Immature natural killer cell (primary cell): ENCODE measurements at regions not wholly inside any gene's neighbourhood (a gene's known extent, or its start where the extent isn't known, plus 50 kb on each side); places are given as distances from the start of the nearest gene placed in this dataset.
A peak's percentile ranks its signal among the peaks of the same experiment; 100 is the strongest.
"Not testable (repeated sequence)": the region's sequence is repeated elsewhere in the genome, so short reads cannot be mapped to it uniquely, and the experiment has no call there.

Experiments used
- DNase-seq, 3 donors: peaks; one replicate each; pipeline ENCODE4 v3.0.0; 2022; ENCODE audit warnings: mixed read lengths in 1 of 3
- H3K27ac Mint-ChIP-seq, 6 donors: one replicate each; pipeline ENCODE4 v1.8.0; 2020; ENCODE audit warnings: mixed read lengths in 6 of 6, mild to moderate bottlenecking in 5 of 6, inconsistent platforms in 4 of 6, moderate library complexity in 3 of 6
- H3K27me3 Mint-ChIP-seq, 3 donors: one replicate each; pipeline ENCODE4 v1.8.0; 2020 to 2021; ENCODE audit warnings: low read depth in 3 of 3, mild to moderate bottlenecking in 3 of 3, mixed read lengths in 3 of 3, moderate library complexity in 3 of 3, inconsistent platforms in 1 of 3
- H3K36me3 Mint-ChIP-seq, 3 donors: one replicate each; pipeline ENCODE4 v1.8.0; 2020; ENCODE audit warnings: mixed read lengths in 3 of 3, inconsistent platforms in 2 of 3, mild to moderate bottlenecking in 2 of 3
- H3K4me1 Mint-ChIP-seq, 2 donors: one replicate each; pipeline ENCODE4 v1.8.0; 2020; ENCODE audit warnings: inconsistent platforms in 2 of 2, mild to moderate bottlenecking in 2 of 2, mixed read lengths in 2 of 2, moderate library complexity in 1 of 2
- H3K4me3 Mint-ChIP-seq, 5 donors: one replicate each; pipeline ENCODE4 v1.8.0; 2020; ENCODE audit warnings: mild to moderate bottlenecking in 5 of 5, mixed read lengths in 5 of 5, inconsistent platforms in 3 of 5, moderate library complexity in 3 of 5
- H3K9me3 Mint-ChIP-seq, 6 donors: one replicate each; pipeline ENCODE4 v1.8.0; 2020; ENCODE audit warnings: mild to moderate bottlenecking in 6 of 6, mixed read lengths in 6 of 6, inconsistent platforms in 4 of 6, moderate library complexity in 3 of 6

GRCh38 chr6:105553171-105553570 is 150.3 kb upstream of the PREP start:
- Mint-ChIP-seq H3K9me3 (peaks cover 0 to 8% (median 0%) of the 10 kb centered on the region in 6 donors), H3K27me3 (peaks cover 1 to 7% (median 2%) of the 10 kb centered on the region in 3 donors), H3K4me1 (no peaks in the 10 kb centered on the region), H3K27ac (no peak overlapping the region), H3K4me3 (no peak overlapping the region), H3K36me3 (peaks cover 0 to 10% (median 4%) of the 10 kb centered on the region in 3 donors)
- DNase-seq = no peak

GRCh38 chr6:105550955-105551620 is 148.2 kb upstream of the PREP start:
- Mint-ChIP-seq H3K36me3 (peaks cover 0 to 3% (median 3%) of the 10 kb centered on the region in 3 donors), H3K9me3 (peaks cover 0 to 5% (median 0%) of the 10 kb centered on the region in 6 donors), H3K27ac (no peak overlapping the region), H3K4me3 (no peak overlapping the region), H3K27me3 (peaks cover 1 to 5% (median 2%) of the 10 kb centered on the region in 3 donors), H3K4me1 (no peaks in the 10 kb centered on the region)
- no peak for DNase-seq

- DNase-seq = no peak
- Mint-ChIP-seq H3K27ac (peak overlapping the region in 1 of 6 donors; percentile 6), H3K9me3 (no peaks in the 10 kb centered on the region), H3K4me1 (no peaks in the 10 kb centered on the region), H3K36me3 (no peaks in the 10 kb centered on the region), H3K4me3 (no peak overlapping the region), H3K27me3 (peaks cover 0 to 2% (median 2%) of the 10 kb centered on the region in 3 donors)
These were observed 143.9 kb upstream of the PREP start for GRCh38 chr6:105546754-105547153.

GRCh38 chr6:105545947-105546731 is 143.3 kb upstream of the PREP start:
- no peak for DNase-seq
- H3K9me3 Mint-ChIP-seq = no peaks in the 10 kb centered on the region
- H3K27ac Mint-ChIP-seq = no peak overlapping the region
- H3K4me3 Mint-ChIP-seq = no peak overlapping the region
- no peaks in the 10 kb centered on the region for H3K4me1 Mint-ChIP-seq
- H3K36me3 Mint-ChIP-seq = no peaks in the 10 kb centered on the region
- peaks cover 0 to 2% (median 2%) of the 10 kb centered on the region in 3 donors for H3K27me3 Mint-ChIP-seq

GRCh38 chr6:105545228-105545920 is 142.5 kb upstream of the PREP start:
- Mint-ChIP-seq H3K9me3 (no peaks in the 10 kb centered on the region), H3K27ac (no peak overlapping the region)

GRCh38 chr6:105539911-105540310 is 137.0 kb upstream of the PREP start:
- Mint-ChIP-seq H3K4me1 (no peaks in the 10 kb centered on the region), H3K36me3 (no peaks in the 10 kb centered on the region), H3K9me3 (no peaks in the 10 kb centered on the region), H3K27me3 (peaks cover 0 to 2% (median 2%) of the 10 kb centered on the region in 3 donors), H3K4me3 (no peak overlapping the region), H3K27ac (no peak overlapping the region)
- DNase-seq = no peak

More at GRCh38 chr6:105545228-105545920, 142.5 kb upstream of the PREP start:
- no peaks in the 10 kb centered on the region for H3K4me1 Mint-ChIP-seq
- no peak for DNase-seq
- H3K4me3 Mint-ChIP-seq = no peak overlapping the region
- H3K36me3 Mint-ChIP-seq = no peaks in the 10 kb centered on the region
- peaks cover 0 to 4% (median 2%) of the 10 kb centered on the region in 3 donors for H3K27me3 Mint-ChIP-seq

GRCh38 chr6:105537981-105538578 is 135.2 kb upstream of the PREP start:
- Mint-ChIP-seq H3K4me3 (no peak overlapping the region), H3K36me3 (no peaks in the 10 kb centered on the region), H3K4me1 (no peaks in the 10 kb centered on the region), H3K9me3 (no peaks in the 10 kb centered on the region), H3K27me3 (peaks cover 0 to 2% (median 2%) of the 10 kb centered on the region in 3 donors), H3K27ac (no peak overlapping the region)
- DNase-seq = no peak

GRCh38 chr6:105536961-105537360 is 134.1 kb upstream of the PREP start:
- H3K9me3 Mint-ChIP-seq = no peaks in the 10 kb centered on the region
- H3K27ac Mint-ChIP-seq = no peak overlapping the region
- H3K36me3 Mint-ChIP-seq = no peaks in the 10 kb centered on the region
- no peaks in the 10 kb centered on the region for H3K4me1 Mint-ChIP-seq
- H3K27me3 Mint-ChIP-seq = peaks cover 0 to 3% (median 3%) of the 10 kb centered on the region in 3 donors
- no peak overlapping the region for H3K4me3 Mint-ChIP-seq
- no peak for DNase-seq

- no peaks in the 10 kb centered on the region for H3K4me1 Mint-ChIP-seq
- H3K4me3 Mint-ChIP-seq = no peak overlapping the region
- no peak overlapping the region for H3K27ac Mint-ChIP-seq
- no peak for DNase-seq
- H3K9me3 Mint-ChIP-seq = no peaks in the 10 kb centered on the region
- H3K36me3 Mint-ChIP-seq = no peaks in the 10 kb centered on the region
- H3K27me3 Mint-ChIP-seq = peaks cover 0 to 4% (median 2%) of the 10 kb centered on the region in 3 donors
These were observed 130.4 kb upstream of the PREP start for GRCh38 chr6:105533301-105533700.

- Mint-ChIP-seq H3K36me3 (no peaks in the 10 kb centered on the region), H3K4me1 (no peaks in the 10 kb centered on the region), H3K27me3 (no peaks in the 10 kb centered on the region)
These were observed 123.5 kb upstream of the PREP start for GRCh38 chr6:105526225-105526872.

GRCh38 chr6:105522626-105523322 is 119.9 kb upstream of the PREP start:
- DNase-seq = no peak
- H3K4me1 Mint-ChIP-seq = no peaks in the 10 kb centered on the region
- H3K27ac Mint-ChIP-seq = no peak overlapping the region
- peaks cover 0 to 4% (median 0%) of the 10 kb centered on the region in 3 donors for H3K36me3 Mint-ChIP-seq
- no peaks in the 10 kb centered on the region for H3K9me3 Mint-ChIP-seq
- H3K27me3 Mint-ChIP-seq = no peaks in the 10 kb centered on the region
- H3K4me3 Mint-ChIP-seq = no peak overlapping the region

More at GRCh38 chr6:105526225-105526872, 123.5 kb upstream of the PREP start:
- no peak for DNase-seq
- no peaks in the 10 kb centered on the region for H3K9me3 Mint-ChIP-seq
- no peak overlapping the region for H3K4me3 Mint-ChIP-seq
- H3K27ac Mint-ChIP-seq = no peak overlapping the region

- Mint-ChIP-seq H3K4me1 (no peaks in the 10 kb centered on the region), H3K9me3 (peaks cover 0 to 3% (median 0%) of the 10 kb centered on the region in 6 donors), H3K36me3 (peaks cover 0 to 4% (median 0%) of the 10 kb centered on the region in 3 donors), H3K27me3 (peaks cover 0 to 5% (median 4%) of the 10 kb centered on the region in 3 donors), H3K4me3 (no peak overlapping the region), H3K27ac (no peak overlapping the region)
- no peak for DNase-seq
These were observed 117.1 kb upstream of the PREP start for GRCh38 chr6:105519954-105520353.

- H3K9me3 Mint-ChIP-seq, H3K4me1 Mint-ChIP-seq, H3K27me3 Mint-ChIP-seq, DNase-seq, H3K27ac Mint-ChIP-seq, H3K4me3 Mint-ChIP-seq, H3K36me3 Mint-ChIP-seq: not testable (repeated sequence)
These were observed 116.1 kb upstream of the PREP start for GRCh38 chr6:105518993-105519392.
